SW 1271 (cell line): ENCODE measurements at regions not wholly inside any gene's neighbourhood (a gene's known extent, or its start where the extent isn't known, plus 50 kb on each side); places are given as distances from the start of the nearest gene placed in this dataset.

Source experiments
- DNase-seq, 2 experiments: peaks; one replicate each; lab custom pipeline; 2025; lab: John Stamatoyannopoulos, UW

DNA sequence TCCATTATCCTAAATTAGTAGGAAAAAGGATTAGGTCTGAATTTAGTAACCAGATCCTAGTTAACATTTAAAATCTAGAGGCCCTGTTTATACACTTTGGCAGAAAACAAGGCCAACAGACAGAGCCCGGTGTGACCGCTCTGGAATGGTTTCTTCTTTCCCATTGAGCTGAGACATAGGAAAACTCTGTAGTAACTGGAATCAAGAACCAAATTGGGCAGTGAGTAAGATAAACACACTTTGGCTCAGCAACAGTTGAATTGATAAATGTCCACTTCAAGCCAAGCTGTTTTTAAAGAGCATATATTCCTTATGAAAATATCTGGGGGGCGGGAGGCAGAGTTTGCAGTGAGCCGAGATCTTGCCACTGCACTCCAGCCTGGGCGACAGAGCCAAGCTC is 343.7 kb upstream of the SEMA3A start:
- no peak for DNase-seq

DNA sequence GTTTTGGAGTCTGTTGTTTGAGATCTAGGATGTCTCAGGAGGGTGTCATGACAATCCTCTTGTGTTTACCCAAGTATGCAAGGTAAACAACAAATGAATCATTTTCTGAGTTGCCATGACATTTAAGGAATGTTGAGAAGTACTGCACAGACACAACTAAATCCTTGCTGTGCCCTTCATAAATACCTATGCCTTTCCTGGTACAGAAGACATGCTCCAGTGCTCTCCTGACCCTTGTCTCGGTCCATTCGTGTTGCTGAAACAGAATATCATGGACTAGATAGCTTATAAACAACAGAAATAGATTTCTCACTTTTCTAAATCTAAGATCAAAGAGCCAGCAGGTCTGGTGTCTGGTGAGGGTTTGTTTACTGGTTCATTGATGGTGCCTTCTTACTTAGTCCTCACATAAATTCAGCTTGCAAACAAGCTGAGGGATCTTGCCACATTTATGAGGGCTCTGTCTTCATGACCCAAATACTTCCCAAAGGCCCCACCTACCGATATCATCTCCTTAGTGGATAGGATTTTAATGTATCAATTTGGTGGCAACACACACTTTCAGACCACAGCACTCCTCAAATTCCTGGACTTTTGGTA is 341.8 kb upstream of the SEMA3A start:
- DNase-seq = peak in 1 of 2 experiments; percentile 60

DNA sequence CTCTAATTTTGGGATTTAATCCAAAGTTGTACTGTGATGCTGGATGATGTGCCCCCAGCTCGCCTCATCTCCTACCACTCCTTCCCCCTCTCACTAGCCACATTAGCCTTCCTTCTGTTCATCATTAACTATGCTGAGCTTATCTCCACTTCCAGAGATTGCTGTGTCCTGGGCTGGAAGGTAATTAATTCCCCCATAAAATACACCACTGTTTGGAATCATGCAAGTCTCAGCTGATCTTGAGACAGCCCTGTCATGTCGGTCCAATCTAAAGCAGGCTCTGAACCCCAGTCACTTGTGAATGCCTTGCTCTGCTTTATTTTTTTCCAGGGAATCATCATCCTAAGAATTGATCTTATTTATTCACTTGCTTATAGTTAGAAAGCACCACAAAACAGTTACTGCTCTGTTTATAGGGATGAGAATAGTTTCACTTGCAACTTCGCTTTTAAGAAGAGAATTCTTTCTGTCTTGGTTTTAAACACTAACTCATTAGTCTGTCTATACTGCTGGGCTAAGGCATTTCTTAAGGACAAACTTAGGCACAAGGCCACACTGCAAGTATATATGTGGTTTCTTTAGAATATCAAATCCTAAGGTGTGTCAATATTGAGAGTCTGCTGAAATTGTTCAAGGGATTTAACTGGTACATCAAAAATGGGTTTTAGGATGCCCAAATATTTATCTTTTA is 341.1 kb upstream of the SEMA3A start:
- no peak for DNase-seq

DNA sequence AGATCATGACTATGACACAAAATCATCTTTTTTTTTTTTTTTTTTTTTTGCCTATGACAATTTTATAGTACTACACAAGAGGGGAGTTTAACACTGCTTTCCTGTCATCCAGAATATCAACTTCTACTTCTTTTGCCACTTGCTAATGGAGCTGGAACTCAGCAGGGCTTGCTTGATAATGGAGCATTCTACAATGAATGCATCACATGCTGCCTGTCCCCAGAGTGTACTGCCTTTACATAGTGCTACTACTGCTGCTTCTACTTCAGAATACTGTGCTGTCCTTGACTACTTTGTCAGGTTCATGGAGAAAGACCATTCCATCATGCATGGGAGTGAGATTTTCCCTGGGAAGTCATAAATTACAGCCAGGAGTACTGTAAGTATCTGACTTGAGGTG is 338.6 kb upstream of the SEMA3A start:
- no peak for DNase-seq

DNA sequence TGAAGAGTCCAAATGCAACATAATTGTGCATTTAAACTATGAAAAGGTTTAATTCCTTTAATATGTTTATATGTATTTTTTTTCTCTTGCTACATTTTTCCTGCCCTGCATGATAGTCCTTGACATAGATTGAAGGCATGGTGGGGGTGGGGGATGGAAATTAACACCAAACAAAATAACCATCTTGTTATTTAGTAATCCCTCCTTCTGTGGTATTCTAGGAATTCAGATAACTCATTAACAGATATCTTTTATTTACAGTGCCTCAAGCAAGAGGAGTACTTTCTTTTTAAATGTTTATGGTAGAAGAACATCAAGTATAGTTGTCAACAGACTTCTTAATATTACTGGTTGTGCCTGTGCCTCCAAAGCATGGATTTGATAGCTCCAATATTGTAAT is 337.6 kb upstream of the SEMA3A start:
- DNase-seq = peak in 1 of 2 experiments; percentile 14

DNA sequence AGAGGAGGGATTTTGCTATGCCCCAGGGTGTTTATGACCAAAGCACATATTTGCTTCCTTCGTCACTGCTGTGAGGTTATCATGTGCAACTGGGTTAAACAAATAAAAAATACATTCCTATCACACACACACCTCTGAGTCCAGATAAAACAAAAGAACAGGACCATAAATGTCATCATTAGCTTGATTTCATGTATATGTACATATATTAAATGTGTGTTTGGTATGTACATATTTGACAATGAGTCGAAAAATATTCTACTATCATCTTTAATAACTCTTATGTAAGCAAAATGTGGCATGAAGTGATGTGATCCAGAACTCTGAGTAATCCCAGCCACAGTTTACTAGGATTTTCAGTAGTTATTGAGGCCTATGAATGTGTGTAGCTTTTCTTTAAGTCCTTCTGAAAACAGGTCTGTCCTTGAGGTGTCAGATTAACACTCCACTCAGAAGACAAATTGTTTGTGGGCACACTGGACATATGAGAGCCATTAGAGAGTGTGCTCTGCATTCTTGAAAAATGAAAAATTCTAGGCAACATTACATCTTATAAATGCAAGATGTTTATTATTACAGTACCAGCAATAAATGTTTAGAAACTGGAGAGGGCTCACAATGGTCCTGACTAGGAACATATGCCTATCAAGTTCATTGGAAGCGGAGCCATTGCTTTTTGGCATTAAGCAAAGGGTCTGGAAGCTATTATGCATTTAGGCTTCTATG is 335.1 kb upstream of the SEMA3A start:
- DNase-seq = peak; percentile 39 to 82

DNA sequence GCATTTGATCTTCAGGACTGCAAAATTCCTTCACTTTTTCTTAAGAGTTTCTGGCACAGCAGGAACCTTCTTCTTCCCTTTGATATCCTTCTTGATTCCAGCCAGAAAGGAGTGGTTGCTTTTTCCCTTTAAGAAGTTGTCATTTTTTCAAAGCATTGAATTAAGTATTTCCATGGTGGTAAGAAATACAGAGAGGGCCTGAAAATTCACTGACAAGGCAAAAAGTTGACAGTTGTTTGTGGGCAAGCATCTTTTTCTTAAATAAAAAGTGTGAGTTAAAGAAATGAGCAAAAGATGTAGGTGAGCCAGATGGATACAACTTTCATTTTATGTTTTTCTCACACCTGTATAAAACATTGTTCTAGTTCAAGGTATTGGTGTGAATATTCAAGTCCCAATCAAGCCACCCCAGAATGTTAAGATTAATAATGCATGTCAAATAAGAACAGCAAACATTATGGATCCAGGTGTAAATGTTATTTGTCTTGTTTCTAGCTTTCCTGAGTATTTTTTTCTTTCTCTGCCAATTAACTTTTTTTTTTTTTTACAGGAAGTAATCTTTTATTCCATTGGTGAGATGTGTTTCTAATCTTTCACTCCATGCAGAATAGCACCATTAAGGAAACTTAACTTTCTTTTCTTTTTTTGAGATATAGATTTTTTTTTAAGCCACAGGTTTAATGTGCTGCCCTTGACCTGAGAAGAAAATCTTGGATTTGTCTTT is 334.3 kb upstream of the SEMA3A start:
- no peak for DNase-seq

DNA sequence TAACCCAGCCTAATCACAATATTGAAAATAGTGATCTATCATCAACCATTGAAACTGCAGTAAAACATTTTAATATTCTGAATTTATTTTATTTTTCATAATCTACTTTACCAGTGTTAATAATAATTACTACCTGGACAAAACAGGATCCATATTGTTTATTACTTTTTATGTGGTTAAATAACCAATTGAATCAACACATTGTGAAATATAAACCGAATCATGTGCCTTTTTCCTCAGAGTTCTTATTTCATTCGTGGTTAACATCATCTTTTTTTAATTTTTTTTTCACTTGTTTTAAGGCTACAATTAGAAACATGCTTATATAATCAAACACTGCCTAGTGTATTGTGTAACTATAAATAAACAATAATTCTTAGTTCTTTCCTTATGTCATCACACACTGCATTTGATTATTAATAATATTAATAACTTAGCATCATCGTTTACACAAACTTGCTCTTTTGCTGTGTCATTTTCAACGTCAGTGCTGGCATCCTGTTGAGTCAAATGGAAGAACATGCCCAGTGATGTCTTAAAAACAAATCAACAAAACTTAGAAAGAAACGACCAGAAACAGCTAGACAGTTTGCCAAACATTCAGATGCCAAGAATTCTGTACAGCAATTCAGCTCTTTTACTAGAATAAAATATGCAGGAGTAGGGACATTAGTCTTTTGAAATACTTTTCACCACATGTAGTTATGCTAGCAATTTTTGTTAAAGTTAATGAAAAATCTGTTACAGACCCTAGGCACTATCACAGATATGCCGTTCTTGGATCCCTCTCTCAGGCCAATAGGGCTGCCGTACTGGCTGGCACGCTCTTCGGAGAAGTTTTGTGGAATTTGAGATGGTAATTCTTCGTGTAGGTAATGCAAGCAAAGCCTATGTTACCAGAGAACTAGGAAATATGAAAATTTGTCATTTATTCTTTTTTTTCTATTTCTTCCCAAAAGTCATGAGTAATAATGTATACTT is 330.4 kb upstream of the SEMA3A start:
- peak in 1 of 2 experiments; percentile 30 for DNase-seq

DNA sequence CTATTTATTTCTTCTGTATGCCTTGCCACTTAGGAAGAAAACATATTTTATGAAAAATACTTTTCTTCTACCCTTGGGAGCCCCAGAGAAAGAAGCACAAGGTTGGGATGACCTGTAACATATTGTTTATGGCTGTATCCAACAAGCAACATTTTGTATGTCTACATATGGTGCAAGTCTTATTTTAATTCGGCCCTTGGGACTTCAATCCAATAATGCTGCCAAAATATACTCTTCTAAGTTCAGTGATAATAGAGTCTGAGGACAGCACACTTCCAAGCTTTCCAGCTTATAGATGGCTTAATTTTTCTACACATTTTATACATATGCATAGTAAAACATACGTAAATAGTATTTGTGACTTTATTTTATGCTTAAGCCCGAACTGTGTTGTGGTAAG is 318.5 kb upstream of the SEMA3A start:
- no peak for DNase-seq

DNA sequence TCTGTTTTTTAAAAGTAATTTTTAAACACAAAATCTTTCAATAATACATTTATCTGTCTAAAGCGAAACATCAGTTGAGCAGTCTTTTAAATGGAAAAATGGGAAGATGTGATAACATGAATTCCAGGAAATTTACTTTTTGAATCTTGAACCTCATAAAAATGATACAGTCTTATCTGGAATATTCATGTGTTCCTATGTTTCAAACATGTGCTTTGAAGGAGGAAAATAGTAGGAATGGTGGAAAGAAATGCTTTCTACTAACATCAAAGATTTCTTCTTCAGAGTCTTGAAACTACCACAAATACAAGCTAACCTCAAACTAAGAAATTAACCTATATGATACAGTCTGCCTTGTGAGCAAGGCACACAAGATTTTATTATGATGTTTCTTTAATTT is 317.5 kb upstream of the SEMA3A start:
- no peak for DNase-seq

DNA sequence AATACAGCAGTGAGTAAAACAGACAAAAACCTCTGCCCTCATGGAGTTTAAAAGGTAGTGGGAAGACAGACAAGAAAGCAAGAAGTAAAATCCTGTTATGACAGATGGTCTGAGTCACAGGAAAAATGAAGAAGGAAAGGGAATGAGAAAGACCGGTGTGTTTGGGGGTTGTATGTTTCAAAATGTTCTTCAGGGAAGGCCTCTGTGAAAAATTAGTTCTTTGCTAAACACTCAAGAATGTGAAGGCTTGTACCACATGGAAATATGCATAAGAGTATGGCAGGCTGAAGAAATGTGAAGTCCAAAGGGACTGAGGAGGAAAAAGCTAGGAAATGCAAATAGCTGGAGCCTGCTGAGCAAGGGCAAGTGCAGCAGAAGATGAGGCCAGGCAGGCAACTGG is 315.9 kb upstream of the SEMA3A start:
- no peak for DNase-seq

DNA sequence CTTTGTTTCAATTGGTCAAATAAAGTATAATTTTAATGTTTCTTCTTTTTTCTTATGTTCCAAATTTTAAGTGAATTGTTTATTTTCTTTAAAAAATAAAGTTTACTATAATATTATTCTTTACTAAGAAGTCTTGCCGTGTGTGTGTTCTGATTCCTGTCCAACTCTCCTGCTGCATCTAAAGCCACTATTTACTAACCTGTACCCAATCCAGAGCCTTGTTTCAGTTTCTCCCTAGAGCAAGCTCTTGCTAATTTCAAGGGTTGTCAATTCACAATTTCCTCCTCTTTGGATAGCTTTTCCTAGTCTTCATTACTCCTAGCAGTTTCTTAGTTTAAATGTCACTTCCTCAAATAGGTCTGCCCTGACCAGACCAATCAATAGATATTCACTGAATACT is 314.9 kb upstream of the SEMA3A start:
- no peak for DNase-seq

DNA sequence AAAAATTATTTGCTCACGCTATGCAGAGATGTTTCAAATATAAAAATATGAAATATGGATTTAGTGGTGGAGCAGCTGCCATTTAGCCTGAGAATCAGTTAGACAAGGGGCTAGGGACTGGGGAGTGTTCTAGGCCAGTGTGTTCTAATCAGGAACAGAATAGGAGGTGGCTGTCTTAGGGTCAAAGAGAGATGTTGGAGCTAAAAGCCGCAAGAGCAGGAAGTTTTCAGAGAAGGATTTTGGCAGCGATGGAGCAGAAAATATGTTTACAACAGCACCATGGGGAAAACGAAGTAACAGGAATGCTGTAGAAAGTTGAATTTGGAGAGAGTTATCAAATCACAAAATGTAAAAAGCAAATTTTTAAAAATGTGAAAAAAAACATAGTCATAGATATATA is 314.0 kb upstream of the SEMA3A start:
- no peak for DNase-seq

DNA sequence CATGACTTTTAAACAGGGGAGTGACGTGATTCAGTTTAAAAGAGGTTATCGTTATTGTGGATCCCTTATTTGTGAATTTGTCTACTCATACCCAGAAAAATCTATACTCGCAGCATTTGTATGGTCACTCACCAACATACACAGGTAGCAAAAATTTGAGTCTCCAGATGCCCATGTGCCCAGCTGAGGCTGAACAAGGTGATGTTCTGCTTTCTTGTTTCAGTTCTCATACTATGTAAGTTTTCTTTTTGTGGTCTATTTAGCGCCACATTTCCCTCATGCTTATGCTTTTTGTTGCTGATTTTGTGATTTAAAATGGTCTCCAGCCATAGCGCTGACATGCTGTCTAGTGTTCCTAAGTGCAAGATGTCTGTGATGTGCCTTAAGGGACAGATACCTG is 312.9 kb upstream of the SEMA3A start:
- DNase-seq = no peak

DNA sequence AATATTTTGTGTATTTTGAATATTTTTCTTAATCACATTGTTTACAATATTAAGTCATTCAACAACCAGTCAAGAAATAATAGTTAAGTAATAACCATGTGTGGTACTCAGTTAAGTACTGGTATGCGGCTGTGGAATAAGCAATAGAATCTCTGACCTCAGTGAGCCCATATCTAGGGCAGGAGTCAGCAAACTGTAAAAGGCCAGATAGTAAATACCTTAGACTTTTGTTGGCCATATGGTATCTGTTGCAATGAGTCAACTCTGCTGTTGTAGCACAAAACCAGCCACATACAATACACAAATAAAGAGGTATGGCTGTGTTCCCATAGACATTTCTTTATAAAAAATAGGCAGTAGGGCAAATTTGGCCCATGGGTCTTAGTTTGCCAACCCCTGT is 311.6 kb upstream of the SEMA3A start:
- DNase-seq = no peak

DNA sequence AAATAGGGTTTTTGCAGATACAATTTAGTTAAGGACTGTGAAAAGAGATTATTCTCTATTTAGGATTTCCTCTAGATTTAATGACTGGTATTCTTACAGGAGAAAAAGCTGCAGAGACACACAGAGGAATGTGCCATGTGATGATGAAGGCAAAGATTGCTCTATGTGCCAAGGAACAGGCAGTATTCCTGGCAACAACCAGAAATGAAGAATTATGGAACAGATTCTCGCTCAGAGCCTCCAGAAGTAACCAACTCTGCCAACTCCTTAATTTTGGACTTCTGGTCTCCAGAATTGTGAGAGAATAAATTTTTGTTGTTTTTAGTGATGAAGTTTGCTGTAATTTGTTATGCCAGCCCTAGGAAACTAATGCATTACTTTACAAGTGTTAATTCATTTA is 307.6 kb upstream of the SEMA3A start:
- no peak for DNase-seq

DNA sequence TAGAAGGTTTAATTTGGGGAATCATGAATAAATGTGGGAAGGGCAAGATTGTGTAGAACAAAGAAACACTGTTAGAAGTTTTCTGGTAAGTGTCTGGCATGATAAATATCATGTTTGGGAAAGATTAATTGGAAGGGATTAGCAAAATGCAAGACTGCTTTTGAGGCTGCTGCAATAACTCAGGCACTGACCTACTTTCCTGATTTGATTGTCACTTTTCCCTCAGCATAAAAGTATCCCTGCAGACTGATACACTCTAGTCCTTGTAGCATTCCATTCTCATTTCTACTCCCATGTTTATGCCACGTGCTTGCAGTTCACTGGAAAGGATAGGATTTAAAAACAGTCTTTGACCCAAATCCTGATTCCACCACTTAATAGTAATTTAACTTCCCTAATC is 303.3 kb upstream of the SEMA3A start:
- no peak for DNase-seq

DNA sequence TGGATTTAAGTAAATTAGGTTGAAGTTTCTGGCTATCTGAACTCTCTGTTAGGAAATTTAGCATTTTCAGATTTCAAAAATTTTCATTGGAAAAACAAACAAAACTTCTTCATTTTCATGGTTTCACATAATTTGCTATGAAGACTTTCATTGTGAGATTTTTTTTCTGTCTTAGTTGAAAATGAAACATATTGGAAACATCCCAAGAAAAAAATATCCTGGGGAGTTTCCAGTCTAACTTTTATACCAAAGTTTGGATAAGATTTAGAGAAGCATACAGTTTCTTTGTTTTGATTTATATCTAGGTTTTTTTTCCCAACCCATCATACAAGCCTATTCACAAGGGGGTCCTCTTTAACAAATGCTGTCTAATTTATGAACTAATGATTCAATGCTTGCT is 300.5 kb upstream of the SEMA3A start:
- no peak for DNase-seq

DNA sequence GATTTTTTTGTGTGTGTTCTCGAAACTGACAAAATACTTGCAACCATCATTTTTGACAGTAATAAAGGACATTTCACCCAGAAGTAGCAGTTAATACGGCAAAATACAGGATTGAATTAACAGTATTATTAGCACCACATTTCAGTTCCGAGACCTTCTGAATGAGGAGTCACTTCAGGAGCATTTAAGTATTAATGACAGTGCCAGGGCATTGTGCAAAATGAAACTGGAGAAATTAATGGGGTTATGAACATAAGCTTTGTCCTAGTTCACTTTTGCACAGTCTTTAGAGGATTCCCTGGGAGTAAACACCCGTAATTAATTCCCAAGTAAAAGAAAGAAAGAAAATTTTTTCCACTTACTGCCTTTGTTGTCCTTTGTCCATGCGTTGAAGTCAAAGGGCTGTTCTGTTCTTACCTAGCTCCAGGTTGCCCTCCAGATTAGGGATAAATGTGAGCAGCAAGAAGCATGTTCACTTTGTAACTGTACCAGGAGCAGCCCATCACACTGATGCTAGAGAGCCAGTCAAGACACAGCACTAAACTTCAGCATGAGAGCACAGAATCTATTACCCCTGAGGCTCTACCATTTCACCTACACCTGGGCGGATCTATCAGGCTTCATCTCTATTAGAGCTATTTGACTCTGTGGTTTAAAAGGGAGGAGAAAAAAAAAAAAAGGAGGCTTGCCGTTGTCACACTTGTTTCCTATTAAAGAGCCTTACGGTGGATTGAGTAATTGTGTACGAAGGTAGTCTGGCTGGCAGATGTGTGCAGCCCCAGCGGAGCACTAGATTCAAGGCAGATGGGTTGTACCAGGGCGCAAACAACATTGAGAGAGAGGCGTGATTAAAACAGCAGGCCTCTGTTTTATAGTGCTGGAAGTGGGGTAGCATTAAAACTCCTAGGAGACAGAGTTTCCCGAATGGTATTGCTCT is 297.8 kb upstream of the SEMA3A start:
- DNase-seq = no peak

DNA sequence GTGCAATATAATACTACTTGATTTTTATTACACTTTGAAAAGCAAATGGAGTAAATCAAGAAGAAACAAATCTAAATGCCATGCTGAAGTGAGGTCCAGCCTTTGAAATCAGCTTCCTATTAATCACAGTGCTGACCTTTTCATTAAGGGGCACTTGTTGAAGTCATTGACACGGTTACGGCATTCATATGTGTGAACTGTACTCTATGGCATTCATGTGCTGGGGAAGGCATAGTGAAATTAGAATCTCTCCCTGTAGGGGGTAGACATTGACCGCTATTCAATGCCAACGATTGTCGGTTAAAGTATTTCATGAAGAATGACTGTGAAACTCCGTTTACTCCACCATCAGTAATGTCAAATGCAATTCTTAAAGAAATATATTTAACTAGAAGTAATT is 296.1 kb upstream of the SEMA3A start:
- DNase-seq = no peak
